ENCODE measurements at regions not wholly inside any gene's neighbourhood (a gene's known extent, or its start where the extent isn't known, plus 50 kb on each side); places are given as distances from the start of the nearest gene placed in this dataset.

DNA sequence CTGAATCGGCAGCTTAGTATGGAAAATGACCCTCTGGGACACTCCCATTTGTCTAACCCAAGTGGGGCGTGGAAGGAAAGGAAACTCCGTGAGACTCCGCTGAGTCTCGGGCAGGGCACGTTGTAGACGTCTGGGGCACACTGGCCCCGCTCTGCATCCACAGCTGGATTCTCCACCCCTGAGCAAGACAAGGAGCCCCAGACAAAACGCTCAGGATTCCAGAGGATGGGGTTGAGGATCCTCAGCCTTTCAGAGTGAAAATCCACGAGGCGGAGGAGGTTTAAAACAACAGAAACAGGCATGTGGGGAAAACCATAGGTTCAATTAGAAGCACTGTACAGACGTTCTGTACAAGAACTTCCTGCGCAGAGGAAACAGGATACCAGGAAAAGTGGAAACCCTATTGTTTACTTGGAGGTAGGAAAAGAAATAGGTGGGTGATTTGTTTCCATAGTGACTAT lies 124.9 kb upstream of the ZNF236 start:
- TF ChIP-seq, protein P1, sequence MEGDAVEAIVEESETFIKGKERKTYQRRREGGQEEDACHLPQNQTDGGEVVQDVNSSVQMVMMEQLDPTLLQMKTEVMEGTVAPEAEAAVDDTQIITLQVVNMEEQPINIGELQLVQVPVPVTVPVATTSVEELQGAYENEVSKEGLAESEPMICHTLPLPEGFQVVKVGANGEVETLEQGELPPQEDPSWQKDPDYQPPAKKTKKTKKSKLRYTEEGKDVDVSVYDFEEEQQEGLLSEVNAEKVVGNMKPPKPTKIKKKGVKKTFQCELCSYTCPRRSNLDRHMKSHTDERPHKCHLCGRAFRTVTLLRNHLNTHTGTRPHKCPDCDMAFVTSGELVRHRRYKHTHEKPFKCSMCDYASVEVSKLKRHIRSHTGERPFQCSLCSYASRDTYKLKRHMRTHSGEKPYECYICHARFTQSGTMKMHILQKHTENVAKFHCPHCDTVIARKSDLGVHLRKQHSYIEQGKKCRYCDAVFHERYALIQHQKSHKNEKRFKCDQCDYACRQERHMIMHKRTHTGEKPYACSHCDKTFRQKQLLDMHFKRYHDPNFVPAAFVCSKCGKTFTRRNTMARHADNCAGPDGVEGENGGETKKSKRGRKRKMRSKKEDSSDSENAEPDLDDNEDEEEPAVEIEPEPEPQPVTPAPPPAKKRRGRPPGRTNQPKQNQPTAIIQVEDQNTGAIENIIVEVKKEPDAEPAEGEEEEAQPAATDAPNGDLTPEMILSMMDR (IDR thresholded peaks at IDR 0.05; ENCODE audit: low read length): no peak
- no peak for TF ChIP-seq EZH2 (IDR thresholded peaks at IDR 0.05; ENCODE audit: borderline replicate concordance, low read length)
